SK-N-SH treated with all-trans-retinoic acid at 6 μM for 48 hours (cell line): ENCODE measurements at regions not wholly inside any gene's neighbourhood (a gene's known extent, or its start where the extent isn't known, plus 50 kb on each side); places are given as distances from the start of the nearest gene placed in this dataset.

ENCODE experiments used
- ATAC-seq: fragments of 200-7000 bp; cut with Tn5 transposase; 3 replicates; pipeline ENCODE4 v1.9.1; 2020; ENCODE audit warnings: mild to moderate bottlenecking, moderate library complexity
- ARNTL ChIP-seq: fragments of 450-650 bp; formaldehyde crosslinking; IDR thresholded peaks from 2 replicates; pipeline ENCODE4 v1.5.0; 2020; ENCODE audit warnings: low read depth, mild to moderate bottlenecking, moderate library complexity, borderline replicate concordance
- BACH2 ChIP-seq: fragments of 250-450 bp; sonication (Bioruptor Pico); IDR thresholded peaks from 2 replicates; pipeline ENCODE4 v1.9.0; 2021; ENCODE audit warnings: mild to moderate bottlenecking, borderline replicate concordance
- CSRNP3 ChIP-seq: fragments of 250-450 bp; sonication (Bioruptor Pico); IDR thresholded peaks from 2 replicates; pipeline ENCODE4 v1.5.1; 2021; ENCODE audit warnings: mild to moderate bottlenecking, moderate library complexity
- ESRRG ChIP-seq: fragments of 250-450 bp; sonication (Bioruptor Pico); IDR thresholded peaks from 2 replicates; pipeline ENCODE4 v1.6.1; 2021; ENCODE audit warnings: mild to moderate bottlenecking
- GLIS3 ChIP-seq: fragments of 250-450 bp; sonication (Bioruptor Pico); IDR thresholded peaks from 2 replicates; pipeline ENCODE4 v1.5.0; 2020; ENCODE audit warnings: mild to moderate bottlenecking, moderate library complexity
- OSR1 ChIP-seq: fragments of 250-450 bp; sonication (Bioruptor Pico); IDR thresholded peaks from 2 replicates; pipeline ENCODE4 v1.8.0; 2022; ENCODE audit warnings: moderate library complexity, mild to moderate bottlenecking, inconsistent platforms
- PATZ1 ChIP-seq: fragments of 250-450 bp; sonication (Bioruptor Pico); IDR thresholded peaks from 2 replicates; pipeline ENCODE4 v1.8.0; 2020; ENCODE audit warnings: mild to moderate bottlenecking, moderate library complexity, borderline replicate concordance
- POU6F1 ChIP-seq: fragments of 250-450 bp; sonication (Bioruptor Pico); IDR thresholded peaks from 2 replicates; pipeline ENCODE4 v1.8.0; 2021; ENCODE audit warnings: low read depth, mild to moderate bottlenecking, moderate library complexity, borderline replicate concordance
- SNAI2 ChIP-seq: fragments of 250-450 bp; sonication (Bioruptor Pico); IDR thresholded peaks from 2 replicates; pipeline ENCODE4 v1.5.0; 2020; ENCODE audit warnings: mild to moderate bottlenecking, moderate library complexity
- TCF4 ChIP-seq: fragments of 250-450 bp; sonication (Bioruptor Pico); IDR thresholded peaks from 2 replicates; pipeline ENCODE4 v1.8.0; 2021; ENCODE audit warnings: mild to moderate bottlenecking, moderate library complexity, borderline replicate concordance
- TOX ChIP-seq: fragments of 250-450 bp; sonication (Bioruptor Pico); IDR thresholded peaks from 2 replicates; pipeline ENCODE4 v1.8.0; 2021; ENCODE audit warnings: mild to moderate bottlenecking, moderate library complexity, borderline replicate concordance
- TSHZ2 ChIP-seq: fragments of 250-450 bp; sonication (Bioruptor Pico); IDR thresholded peaks from 2 replicates; pipeline ENCODE4 v1.5.0; 2020; ENCODE audit warnings: mild to moderate bottlenecking, moderate library complexity
- ZFP3 ChIP-seq: fragments of 250-450 bp; sonication (Bioruptor Pico); IDR thresholded peaks from 2 replicates; pipeline ENCODE4 v1.5.0; 2020; ENCODE audit warnings: mild to moderate bottlenecking, moderate library complexity
- ZNF565 ChIP-seq: fragments of 450-650 bp; formaldehyde crosslinking; conservative IDR thresholded peaks from 2 replicates; pipeline ENCODE4 v1.5.0; 2020; ENCODE audit warnings: low read depth, mild to moderate bottlenecking, moderate library complexity
- ZNF70 ChIP-seq: fragments of 450-650 bp; formaldehyde crosslinking; IDR thresholded peaks from 2 replicates; pipeline ENCODE4 v1.5.0; 2020; ENCODE audit warnings: mild to moderate bottlenecking, moderate library complexity

GRCh38 chr2:234306426-234307173 lies 190.3 kb downstream of the ARL4C start (continued):
- TF ChIP-seq SNAI2 (CRISPR knock-in tag) (no peak), POU6F1 (no peak)

GRCh38 chr2:234305846-234306245 lies 191.0 kb downstream of the ARL4C start:
- no peak for ATAC-seq
- TF ChIP-seq ARNTL (CRISPR knock-in tag) (no peak), TOX (CRISPR knock-in tag) (no peak), ZNF565 (CRISPR knock-in tag) (no peak), GLIS3 (no peak), TSHZ2 (CRISPR knock-in tag) (no peak), ZFP3 (CRISPR knock-in tag) (no peak), OSR1 (CRISPR knock-in tag) (no peak), CSRNP3 (CRISPR knock-in tag) (no peak), PATZ1 (no peak)
- TF ChIP-seq, all 23 proteins: peak for 0

- no peak; the same call in 2 of the 3 replicates for ATAC-seq
- TF ChIP-seq ESRRG (CRISPR knock-in tag) (no peak), ZNF70 (CRISPR knock-in tag) (no peak), BACH2 (no peak)
Measured at GRCh38 chr2:234304950-234305349, 191.9 kb downstream of the ARL4C start.

GRCh38 chr2:234302664-234302991 lies 194.3 kb downstream of the ARL4C start:
- ATAC-seq, result no peak
- TF ChIP-seq ZNF565 (CRISPR knock-in tag), result no peak
- TF ChIP-seq POU6F1, result no peak
- TF ChIP-seq TCF4 (CRISPR knock-in tag), result no peak
- no peak for TF ChIP-seq TOX (CRISPR knock-in tag)
- TF ChIP-seq ESRRG (CRISPR knock-in tag), result no peak
- TF ChIP-seq PATZ1, result no peak
